Activated CD8-positive, alpha-beta memory T cell treated with anti-CD3 and anti-CD28 coated beads, Interleukin-2, amount 10 ng/mL, durations not matched to agents 7 days and 5 days (primary cell): ENCODE measurements at regions not wholly inside any gene's neighbourhood (a gene's known extent, or its start where the extent isn't known, plus 50 kb on each side); places are given as distances from the start of the nearest gene placed in this dataset.

ENCODE experiments used
- ATAC-seq: fragments of 150-1000 bp; cut with Tn5 transposase; one replicate; pipeline ENCODE4 v1.10.0; 2021; ENCODE audit warnings: moderate library complexity
- CTCF ChIA-PET: fragments of 350-600 bp; sonication (Branson Sonifier 250); formaldehyde crosslinking; loops from one replicate; lab custom pipeline; 2021; ENCODE audit warnings: antibody characterized with exemption; lab: Charles Lee
- DNase-seq: peaks from one replicate; pipeline ENCODE4 v3.0.0-alpha.2; 2020
- H3K27ac Mint-ChIP-seq: one replicate; pipeline ENCODE4 v1.8.0; 2021; ENCODE audit warnings: mild to moderate bottlenecking, mixed read lengths
- H3K27me3 Mint-ChIP-seq: one replicate; pipeline ENCODE4 v1.8.0; 2021; ENCODE audit warnings: mixed read lengths
- H3K36me3 Mint-ChIP-seq: one replicate; pipeline ENCODE4 v1.8.0; 2021; ENCODE audit warnings: mild to moderate bottlenecking, mixed read lengths
- H3K4me1 Mint-ChIP-seq: one replicate; pipeline ENCODE4 v1.8.0; 2021; ENCODE audit warnings: mixed read lengths
- H3K4me3 Mint-ChIP-seq: one replicate; pipeline ENCODE4 v1.8.0; 2021; ENCODE audit warnings: mild to moderate bottlenecking, moderate library complexity, mixed read lengths
- H3K9me3 Mint-ChIP-seq: one replicate; pipeline ENCODE4 v1.8.0; 2022; ENCODE audit warnings: low read depth, mixed read lengths

DNA sequence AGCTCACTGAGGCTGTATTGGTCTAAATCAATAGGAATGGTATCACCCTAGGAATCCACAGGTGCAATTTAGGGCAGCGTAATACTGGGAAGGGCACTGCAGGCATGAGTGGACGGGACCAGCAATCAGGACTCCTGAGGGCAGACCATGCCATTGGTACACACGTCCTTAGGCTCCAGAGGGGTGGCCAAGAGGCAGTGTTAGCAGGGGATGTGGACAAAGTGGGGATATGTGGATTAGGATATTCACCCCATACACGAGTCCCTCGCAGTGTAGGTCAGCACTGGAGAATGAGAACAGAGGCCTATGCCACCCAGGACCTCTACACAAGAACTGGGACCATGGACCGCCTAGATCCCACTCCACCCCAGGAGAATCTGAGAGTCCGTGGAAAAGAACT is 389.8 kb downstream of the BCL11A start:
- CTCF ChIA-PET: no interaction called here

DNA sequence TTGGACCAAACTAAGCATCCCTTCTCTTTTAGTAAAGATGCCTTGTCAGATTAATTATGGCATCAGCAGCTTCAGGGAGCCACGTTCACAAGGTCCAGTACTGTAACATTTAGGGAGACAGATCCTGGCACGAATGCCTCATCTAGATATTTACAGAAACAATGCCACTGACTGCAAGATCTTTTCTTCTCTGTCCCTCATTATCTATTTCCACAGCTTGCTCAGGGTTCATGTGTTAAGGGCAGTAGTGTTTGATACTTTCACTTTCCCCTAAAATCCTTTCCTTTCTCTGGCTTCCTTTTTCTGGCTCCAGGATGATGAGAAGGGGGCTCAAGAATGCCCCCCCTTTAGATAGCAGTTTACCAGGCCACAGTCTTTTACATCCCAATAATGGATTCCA is 393.9 kb downstream of the BCL11A start:
- CTCF ChIA-PET: no interaction called here

More for the DNA sequence above, 389.8 kb downstream of the BCL11A start:
- Mint-ChIP-seq H3K36me3 (no peaks in the 10 kb centered on the region), H3K27me3 (no peaks in the 10 kb centered on the region), H3K27ac (no peak overlapping the region), H3K4me1 (no peaks in the 10 kb centered on the region), H3K9me3 (no peaks in the 10 kb centered on the region), H3K4me3 (no peak overlapping the region)
- DNase-seq (no peak), ATAC-seq (no peak)

DNA sequence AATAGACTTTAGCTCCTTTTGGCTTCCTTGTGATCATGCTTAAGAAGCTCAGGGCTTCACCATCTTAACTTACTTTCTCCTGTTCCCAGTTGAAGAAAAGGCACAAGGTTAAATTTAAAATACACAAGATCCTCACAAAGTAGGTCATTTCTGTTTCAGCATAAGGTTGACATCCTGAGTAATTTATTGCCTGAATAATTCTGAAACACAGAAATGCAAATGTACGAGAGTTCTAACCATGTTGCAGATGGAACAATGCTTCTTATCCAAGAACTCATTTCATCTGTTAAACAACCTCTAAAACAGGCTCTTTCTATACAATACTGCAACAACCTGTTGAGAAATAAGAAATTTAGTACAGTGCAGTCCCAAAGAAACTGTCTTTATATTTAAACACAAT is 395.2 kb downstream of the BCL11A start:
- ATAC-seq: no peak
- Mint-ChIP-seq H3K4me1 (no peaks in the 10 kb centered on the region), H3K36me3 (no peaks in the 10 kb centered on the region), H3K27ac (no peak overlapping the region), H3K27me3 (peaks cover 3% of the 10 kb centered on the region), H3K9me3 (no peaks in the 10 kb centered on the region), H3K4me3 (no peak overlapping the region)
- DNase-seq: no peak
- CTCF ChIA-PET: no interaction called here

More for the DNA sequence above, 393.9 kb downstream of the BCL11A start:
- Mint-ChIP-seq H3K36me3 (no peaks in the 10 kb centered on the region), H3K27ac (no peak overlapping the region), H3K4me1 (no peaks in the 10 kb centered on the region), H3K9me3 (no peaks in the 10 kb centered on the region), H3K4me3 (no peak overlapping the region), H3K27me3 (no peaks in the 10 kb centered on the region)
- ATAC-seq (no peak), DNase-seq (no peak)

DNA sequence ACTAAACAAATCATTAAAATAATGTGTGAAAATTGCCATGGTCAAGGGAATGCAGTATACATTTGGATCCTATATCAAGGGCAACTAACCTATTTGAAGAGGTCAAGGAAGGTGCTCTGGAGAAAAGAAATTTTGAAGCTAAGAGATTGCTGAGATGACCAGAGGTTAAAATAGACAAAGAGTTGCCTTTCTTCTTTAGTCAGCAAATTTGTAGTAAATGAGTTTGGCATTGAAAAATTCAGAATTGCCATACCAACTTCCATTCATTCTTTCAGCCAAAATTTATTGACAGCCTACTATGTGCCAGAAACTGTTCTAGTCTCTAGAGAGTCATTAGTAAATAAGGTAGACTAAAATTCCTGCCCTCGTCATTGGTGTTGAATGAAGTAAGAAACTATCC is 396.2 kb downstream of the BCL11A start:
- H3K27me3 Mint-ChIP-seq: peaks cover 3% of the 10 kb centered on the region
- CTCF ChIA-PET: no interaction called here
- H3K36me3 Mint-ChIP-seq: no peaks in the 10 kb centered on the region
- no peak for DNase-seq
- H3K9me3 Mint-ChIP-seq: no peaks in the 10 kb centered on the region
- no peak overlapping the region for H3K4me3 Mint-ChIP-seq
- no peaks in the 10 kb centered on the region for H3K4me1 Mint-ChIP-seq
- ATAC-seq: no peak
- no peak overlapping the region for H3K27ac Mint-ChIP-seq

DNA sequence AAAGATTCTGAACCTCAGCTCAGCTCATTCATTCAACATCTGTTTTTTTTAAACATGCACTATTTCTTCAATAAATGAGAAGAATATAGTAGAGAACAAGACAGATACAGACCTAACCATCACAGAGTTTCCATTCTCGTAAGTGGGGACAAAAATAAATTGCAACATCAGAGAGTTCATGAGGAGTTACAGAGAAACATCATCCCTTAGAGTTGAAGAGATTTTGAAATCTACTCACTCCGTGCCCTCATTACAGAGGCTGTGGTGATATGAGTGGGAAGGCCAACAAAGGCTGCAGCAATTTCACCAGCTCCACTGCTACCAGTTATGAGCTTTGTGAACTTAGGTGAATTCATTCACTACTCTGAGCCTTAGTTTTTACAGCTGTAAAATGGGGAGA is 399.3 kb downstream of the BCL11A start:
- CTCF ChIA-PET: no interaction called here
- no peaks in the 10 kb centered on the region for H3K9me3 Mint-ChIP-seq

DNA sequence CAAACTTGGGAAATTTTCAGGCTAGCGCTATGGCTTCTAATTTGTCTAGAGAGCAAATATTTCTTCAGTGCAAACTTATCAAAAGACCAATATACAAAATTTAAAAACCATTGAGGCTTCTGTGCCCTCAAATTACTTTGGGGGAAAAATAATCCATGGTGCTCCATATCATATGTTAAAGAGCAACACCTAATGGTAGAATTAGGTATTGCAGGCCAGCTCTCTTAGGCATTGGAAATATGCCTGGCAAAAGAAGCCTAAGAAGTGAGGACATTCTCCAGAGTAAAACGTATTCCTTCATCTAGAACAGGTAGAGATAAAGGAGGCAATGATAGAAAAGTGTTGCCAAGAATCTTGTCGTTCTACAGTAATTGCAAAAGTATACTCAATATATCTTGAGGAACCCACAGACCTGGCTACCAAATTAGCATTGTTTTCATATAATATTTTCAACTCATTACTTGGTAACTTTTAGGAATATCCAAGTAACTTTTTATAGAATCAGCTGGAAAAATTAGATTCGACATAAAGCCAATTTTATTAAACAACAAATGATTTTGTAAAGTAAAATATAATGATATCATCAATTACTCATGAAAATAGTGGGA is 401.1 kb downstream of the BCL11A start:
- DNase-seq: no peak
- Mint-ChIP-seq H3K27ac (no peak overlapping the region), H3K27me3 (peaks cover 5% of the 10 kb centered on the region), H3K4me3 (no peak overlapping the region), H3K36me3 (no peaks in the 10 kb centered on the region), H3K4me1 (peaks cover 2% of the 10 kb centered on the region), H3K9me3 (no peaks in the 10 kb centered on the region)
- CTCF ChIA-PET: interaction anchor here (1.0 kb wide), 1 partner anchor 14 kb away, joined by 3 read pairs; no protein-coding TSS in a partner anchor
- ATAC-seq: no peak

More for the DNA sequence above, 399.3 kb downstream of the BCL11A start:
- no peak overlapping the region for H3K4me3 Mint-ChIP-seq
- DNase-seq (no peak), ATAC-seq (no peak)
- peaks cover 5% of the 10 kb centered on the region for H3K27me3 Mint-ChIP-seq
- no peak overlapping the region for H3K27ac Mint-ChIP-seq
- H3K4me1 Mint-ChIP-seq: no peaks in the 10 kb centered on the region
- H3K36me3 Mint-ChIP-seq: no peaks in the 10 kb centered on the region

DNA sequence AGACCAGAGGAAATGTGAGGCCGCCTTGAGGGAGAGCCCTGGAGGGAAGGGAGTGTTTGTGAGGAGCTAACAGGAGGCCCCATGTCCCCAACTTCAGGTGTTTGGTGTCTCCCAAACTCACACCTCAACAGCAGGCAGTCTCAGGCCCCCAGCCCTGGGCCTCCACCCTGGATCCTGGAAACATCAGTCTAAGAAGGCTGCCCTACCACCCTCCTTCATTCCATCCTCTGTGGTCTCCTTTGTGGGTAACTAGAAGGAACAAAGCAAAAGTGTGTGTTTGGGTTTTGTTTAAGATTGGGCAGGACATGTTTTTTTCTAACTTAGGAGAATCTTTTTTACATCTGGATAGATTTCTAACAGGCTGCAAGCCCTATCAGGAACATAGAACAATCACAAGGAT is 404.3 kb downstream of the BCL11A start:
- Mint-ChIP-seq H3K4me3 (no peak overlapping the region), H3K36me3 (no peaks in the 10 kb centered on the region), H3K27me3 (peaks cover 3% of the 10 kb centered on the region), H3K4me1 (peaks cover 2% of the 10 kb centered on the region), H3K27ac (no peak overlapping the region), H3K9me3 (no peaks in the 10 kb centered on the region)
- no peak for ATAC-seq
- CTCF ChIA-PET: no interaction called here
- DNase-seq: no peak

DNA sequence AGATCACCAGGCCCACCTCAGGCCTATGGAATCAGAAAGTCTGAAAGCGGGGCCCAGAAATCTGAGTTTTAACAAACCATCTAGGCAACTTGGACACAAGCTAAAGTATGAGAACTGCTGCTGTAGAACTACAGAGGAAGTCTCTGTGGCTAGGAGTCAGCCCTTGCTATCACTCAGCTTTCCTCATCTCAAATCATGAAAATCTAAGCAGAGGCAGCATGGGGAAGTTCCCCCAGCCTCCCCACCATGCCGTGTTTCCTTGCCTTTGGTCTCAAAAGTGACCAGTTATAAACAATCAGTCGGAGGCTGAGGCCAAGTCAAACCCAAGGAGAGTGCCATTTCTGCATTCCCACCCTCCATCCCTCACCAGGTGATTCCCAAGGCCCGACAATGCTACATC is 404.7 kb downstream of the BCL11A start:
- CTCF ChIA-PET: no interaction called here
- ATAC-seq (no peak), DNase-seq (no peak)
- Mint-ChIP-seq H3K9me3 (no peaks in the 10 kb centered on the region), H3K27me3 (peaks cover 2% of the 10 kb centered on the region), H3K27ac (no peak overlapping the region), H3K4me3 (no peak overlapping the region), H3K4me1 (peaks cover 2% of the 10 kb centered on the region), H3K36me3 (no peaks in the 10 kb centered on the region)

DNA sequence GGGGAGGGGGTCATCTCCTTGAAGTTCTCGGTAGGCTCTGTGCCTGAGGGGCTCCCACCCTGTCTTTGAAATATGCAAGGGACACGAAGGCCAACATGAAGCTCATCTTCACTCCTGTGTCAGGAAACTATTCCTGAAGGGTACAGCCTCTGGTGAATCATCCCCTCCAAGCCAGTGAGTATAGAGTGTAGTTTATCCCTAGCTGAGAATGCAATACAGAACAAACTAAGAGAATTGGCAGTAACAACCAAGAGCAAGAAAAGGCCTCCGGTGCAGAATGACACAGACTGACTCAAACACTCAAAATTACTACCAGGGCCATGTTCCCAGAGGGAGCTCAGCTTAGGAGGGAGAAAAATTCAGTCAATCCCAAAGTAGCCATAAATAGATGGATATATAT is 413.3 kb downstream of the BCL11A start:
- no peaks in the 10 kb centered on the region for H3K4me1 Mint-ChIP-seq

DNA sequence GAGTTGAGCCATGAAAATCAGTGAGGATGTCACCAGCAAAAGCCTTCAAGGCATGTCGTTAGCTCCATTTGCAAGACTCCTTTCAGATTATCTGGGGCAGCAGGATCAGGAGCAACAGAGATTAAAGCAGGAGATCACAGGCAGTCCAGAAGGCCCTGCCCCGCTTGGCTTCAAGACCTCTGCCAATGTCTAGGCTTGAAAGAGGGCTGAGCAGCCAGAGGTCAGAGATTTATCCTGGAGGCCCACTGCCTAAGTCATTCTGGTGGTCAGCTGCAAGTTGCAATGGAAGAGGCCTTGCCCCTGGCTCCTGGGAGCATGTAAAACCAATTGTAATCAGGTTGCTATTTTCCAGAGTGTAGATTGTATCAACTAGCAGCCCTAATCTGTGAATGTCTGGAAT is 416.5 kb downstream of the BCL11A start:
- no peaks in the 10 kb centered on the region for H3K36me3 Mint-ChIP-seq
- ATAC-seq (no peak), DNase-seq (no peak)
- no peak overlapping the region for H3K4me3 Mint-ChIP-seq
- CTCF ChIA-PET: no interaction called here
- peaks cover 4% of the 10 kb centered on the region for H3K9me3 Mint-ChIP-seq
- no peak overlapping the region for H3K27ac Mint-ChIP-seq
- H3K4me1 Mint-ChIP-seq: no peaks in the 10 kb centered on the region
- no peaks in the 10 kb centered on the region for H3K27me3 Mint-ChIP-seq

More for the DNA sequence above, 413.3 kb downstream of the BCL11A start:
- H3K9me3 Mint-ChIP-seq: peaks cover 3% of the 10 kb centered on the region
- CTCF ChIA-PET: no interaction called here
- no peaks in the 10 kb centered on the region for H3K36me3 Mint-ChIP-seq
- no peak overlapping the region for H3K27ac Mint-ChIP-seq
- DNase-seq (no peak), ATAC-seq (no peak)
- no peak overlapping the region for H3K4me3 Mint-ChIP-seq
- no peaks in the 10 kb centered on the region for H3K27me3 Mint-ChIP-seq

DNA sequence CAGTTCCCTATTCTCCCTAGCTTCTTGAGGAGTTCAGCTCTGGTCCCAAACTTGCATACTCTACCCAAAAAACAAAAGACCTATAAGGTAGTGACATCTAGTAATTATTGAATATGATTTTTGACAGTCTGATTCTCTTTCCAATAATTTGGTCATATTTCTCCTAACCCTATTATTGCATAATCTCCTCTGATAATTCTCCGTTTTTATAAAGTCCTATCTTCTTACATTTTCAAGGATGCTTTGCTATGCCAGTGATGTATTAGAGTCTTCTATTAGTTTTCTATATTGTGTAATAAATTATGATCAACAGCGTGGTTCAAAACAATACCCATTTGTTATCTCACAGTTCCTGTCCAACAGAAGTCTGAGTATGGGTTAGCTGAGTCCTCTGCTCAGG is 426.3 kb downstream of the BCL11A start:
- H3K27me3 Mint-ChIP-seq: no peaks in the 10 kb centered on the region
- CTCF ChIA-PET: no interaction called here
- no peak overlapping the region for H3K4me3 Mint-ChIP-seq
- H3K9me3 Mint-ChIP-seq: peaks cover 4% of the 10 kb centered on the region
- no peak for ATAC-seq
- no peaks in the 10 kb centered on the region for H3K36me3 Mint-ChIP-seq
- no peaks in the 10 kb centered on the region for H3K4me1 Mint-ChIP-seq
- no peak overlapping the region for H3K27ac Mint-ChIP-seq
- no peak for DNase-seq

DNA sequence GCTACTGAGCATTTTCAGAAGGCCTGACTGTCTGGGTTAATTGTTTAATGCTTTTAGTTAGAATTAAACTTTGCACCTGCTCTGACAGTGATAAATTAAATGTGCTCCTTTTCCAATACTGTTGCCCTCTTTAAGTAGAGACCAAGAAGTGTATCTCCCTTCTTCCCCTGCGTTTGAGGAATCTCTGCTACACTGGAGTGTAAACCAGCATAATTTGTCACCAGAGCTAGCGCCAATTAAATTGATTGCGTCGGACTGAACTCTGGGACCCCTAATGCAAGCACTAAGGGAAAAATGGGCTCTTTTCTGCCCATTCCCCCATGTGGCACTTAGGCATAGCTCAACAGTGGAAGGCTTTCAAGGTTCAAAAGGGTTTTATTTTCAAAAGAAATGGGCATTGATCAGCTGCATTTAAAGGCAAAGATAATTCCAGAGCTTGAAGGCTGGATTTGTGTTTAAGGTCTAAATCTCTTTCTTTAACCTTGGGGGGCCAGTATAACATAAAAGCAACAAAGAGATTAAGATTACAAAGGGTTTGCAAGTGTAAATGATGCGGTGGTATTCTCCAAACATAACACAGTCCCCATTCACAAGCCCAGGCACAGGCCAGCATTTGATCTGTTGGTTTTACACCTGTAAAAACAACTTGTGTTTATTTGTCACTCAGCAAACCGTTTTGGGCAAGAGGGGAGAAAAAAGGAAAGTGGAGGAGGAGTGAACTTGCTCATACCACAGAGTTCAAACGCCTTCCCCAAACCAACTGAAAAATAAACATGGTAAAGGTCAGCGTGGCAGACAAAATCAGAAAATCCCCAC is 427.6 kb downstream of the BCL11A start:
- no peaks in the 10 kb centered on the region for H3K27me3 Mint-ChIP-seq
- CTCF ChIA-PET: no interaction called here
- DNase-seq (no peak), ATAC-seq (no peak)
- no peaks in the 10 kb centered on the region for H3K9me3 Mint-ChIP-seq
- no peak overlapping the region for H3K4me3 Mint-ChIP-seq
- no peaks in the 10 kb centered on the region for H3K4me1 Mint-ChIP-seq
- no peaks in the 10 kb centered on the region for H3K36me3 Mint-ChIP-seq
- no peak overlapping the region for H3K27ac Mint-ChIP-seq

DNA sequence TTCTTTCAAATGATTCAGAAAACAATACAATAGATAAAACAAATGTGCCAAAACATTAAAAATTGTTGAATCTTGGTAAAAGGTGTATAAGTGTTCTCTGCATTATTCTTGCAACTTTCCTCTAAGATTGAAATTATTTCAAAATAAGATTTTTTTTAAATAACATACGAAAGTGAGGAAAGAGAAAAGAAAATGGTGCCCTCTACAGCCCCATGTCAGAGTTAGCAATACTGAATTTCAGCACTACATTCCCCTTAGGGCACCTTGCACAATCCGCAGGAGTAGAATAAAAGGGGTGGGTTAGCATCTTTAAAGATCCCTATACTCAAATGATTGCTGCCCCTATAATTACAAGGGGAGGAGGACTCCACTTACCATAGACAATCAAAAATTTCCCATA is 433.7 kb downstream of the BCL11A start:
- ATAC-seq: no peak
- H3K36me3 Mint-ChIP-seq: no peaks in the 10 kb centered on the region
- no peaks in the 10 kb centered on the region for H3K4me1 Mint-ChIP-seq
- H3K4me3 Mint-ChIP-seq: no peak overlapping the region
- no peak overlapping the region for H3K27ac Mint-ChIP-seq
- CTCF ChIA-PET: no interaction called here
- no peak for DNase-seq
- no peaks in the 10 kb centered on the region for H3K27me3 Mint-ChIP-seq
- no peaks in the 10 kb centered on the region for H3K9me3 Mint-ChIP-seq

DNA sequence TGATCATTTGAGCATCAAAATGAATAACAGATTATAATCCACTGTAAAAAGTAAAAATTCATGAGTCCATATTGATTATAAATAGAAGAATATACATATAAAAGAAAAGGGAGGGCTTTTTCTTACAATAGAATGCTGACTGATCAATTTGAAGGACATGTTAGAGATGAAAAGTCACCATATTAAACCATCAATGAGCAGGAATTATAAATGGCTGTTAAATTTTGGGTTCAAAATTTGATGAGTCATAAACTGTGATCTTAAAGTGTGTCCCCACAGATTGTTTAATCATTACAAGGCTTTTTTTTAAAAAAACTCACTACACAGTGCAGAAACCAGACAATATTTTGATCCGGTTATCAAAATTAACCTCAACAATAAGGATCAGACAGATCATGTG is 434.5 kb downstream of the BCL11A start:
- no peaks in the 10 kb centered on the region for H3K36me3 Mint-ChIP-seq
- no peak overlapping the region for H3K4me3 Mint-ChIP-seq
- H3K27me3 Mint-ChIP-seq: no peaks in the 10 kb centered on the region
- DNase-seq: no peak
- no peak for ATAC-seq
- no peak overlapping the region for H3K27ac Mint-ChIP-seq
- no peaks in the 10 kb centered on the region for H3K9me3 Mint-ChIP-seq
- CTCF ChIA-PET: no interaction called here
- no peaks in the 10 kb centered on the region for H3K4me1 Mint-ChIP-seq
